ENCODE measurements at regions not wholly inside any gene's neighbourhood (a gene's known extent, or its start where the extent isn't known, plus 50 kb on each side); places are given as distances from the start of the nearest gene placed in this dataset.

- DNase-seq = no peak
Observed at GRCh38 chr11:133719532-133720235, 125.6 kb downstream of the SPATA19 start.

- DNase-seq = no peak
Observed at GRCh38 chr11:133718831-133719230, 126.5 kb downstream of the SPATA19 start.

GRCh38 chr11:133718238-133718637 is 127.1 kb downstream of the SPATA19 start:
- DNase-seq = no peak

- no peak for DNase-seq
Observed at GRCh38 chr11:133716602-133717001, 128.7 kb downstream of the SPATA19 start.

- no peak for DNase-seq
Observed at GRCh38 chr11:133715602-133716001, 129.7 kb downstream of the SPATA19 start.

- DNase-seq = no peak
Observed at GRCh38 chr11:133714471-133715375, 130.6 kb downstream of the SPATA19 start.

- DNase-seq = no peak
Observed at GRCh38 chr11:133713844-133714243, 131.5 kb downstream of the SPATA19 start.

- no peak for DNase-seq
Observed at GRCh38 chr11:133713406-133713805, 131.9 kb downstream of the SPATA19 start.

GRCh38 chr11:133712051-133712560 is 133.2 kb downstream of the SPATA19 start:
- no peak for DNase-seq

GRCh38 chr11:133711545-133711944 is 133.8 kb downstream of the SPATA19 start:
- DNase-seq = no peak

GRCh38 chr11:133710681-133711240 is 134.6 kb downstream of the SPATA19 start:
- no peak for DNase-seq

GRCh38 chr11:133710241-133710640 is 135.1 kb downstream of the SPATA19 start:
- DNase-seq = no peak

- no peak for DNase-seq
Observed at GRCh38 chr11:133708547-133709051, 136.7 kb downstream of the SPATA19 start.

GRCh38 chr11:133706925-133707794 is 138.2 kb downstream of the SPATA19 start:
- no peak for DNase-seq

GRCh38 chr11:133705873-133706272 is 139.4 kb downstream of the SPATA19 start:
- no peak for DNase-seq

- DNase-seq = no peak
Observed at GRCh38 chr11:133705074-133705648, 140.2 kb downstream of the SPATA19 start.

- no peak for DNase-seq
Observed at GRCh38 chr11:133699071-133699470, 146.2 kb downstream of the SPATA19 start.

- DNase-seq = no peak
Observed at GRCh38 chr11:133698654-133699053, 146.7 kb downstream of the SPATA19 start.

GRCh38 chr11:133697603-133698180 is 147.6 kb downstream of the SPATA19 start:
- no peak for DNase-seq

- no peak for DNase-seq
Observed at GRCh38 chr11:133697161-133697560, 148.2 kb downstream of the SPATA19 start.

GRCh38 chr11:133695387-133695786 is 149.9 kb downstream of the SPATA19 start:
- no peak for DNase-seq
